OCI-LY1 (cell line): ENCODE measurements at regions not wholly inside any gene's neighbourhood (a gene's known extent, or its start where the extent isn't known, plus 50 kb on each side); places are given as distances from the start of the nearest gene placed in this dataset.

Experiments used
- EZH2 ChIP-seq: fragments of 200-600 bp; sonication (generic), shearing (Covaris generic); IDR thresholded peaks from 2 replicates; pipeline ENCODE4 v1.8.0; 2017; ENCODE audit warnings: borderline replicate concordance, mixed run types, mild to moderate bottlenecking, antibody characterized with exemption, low read length, moderate library complexity, mixed read lengths
- TF ChIP-seq, protein P1 (sequence below): fragments of 200-600 bp; sonication (generic), shearing (Covaris generic); IDR thresholded peaks from 2 replicates; pipeline ENCODE4 v1.5.1; 2017; ENCODE audit warnings: mild to moderate bottlenecking, antibody characterized with exemption, low read length, moderate library complexity, mixed read lengths

DNA sequence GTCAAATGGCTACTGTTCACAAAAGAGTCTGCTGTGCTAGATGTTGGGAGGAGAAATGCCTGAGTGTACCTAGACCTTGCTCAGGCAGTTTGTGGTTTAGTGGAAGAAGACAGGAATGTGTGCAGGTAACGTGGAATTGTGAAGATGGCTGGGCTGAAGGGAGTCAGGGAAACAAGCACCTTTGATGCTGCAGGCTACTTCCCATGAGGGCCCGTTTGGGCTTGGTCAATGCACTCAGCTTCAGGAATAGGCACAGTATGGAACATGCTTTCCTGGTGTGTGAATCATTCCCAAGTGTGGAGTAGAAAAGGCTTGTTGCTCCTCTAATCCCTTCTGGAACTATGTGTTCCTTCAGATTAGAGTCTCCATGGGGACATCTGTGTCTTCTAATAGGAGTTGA lies 318.3 kb upstream of the MTNR1B start:
- no peak for TF ChIP-seq EZH2
- TF ChIP-seq, protein P1, sequence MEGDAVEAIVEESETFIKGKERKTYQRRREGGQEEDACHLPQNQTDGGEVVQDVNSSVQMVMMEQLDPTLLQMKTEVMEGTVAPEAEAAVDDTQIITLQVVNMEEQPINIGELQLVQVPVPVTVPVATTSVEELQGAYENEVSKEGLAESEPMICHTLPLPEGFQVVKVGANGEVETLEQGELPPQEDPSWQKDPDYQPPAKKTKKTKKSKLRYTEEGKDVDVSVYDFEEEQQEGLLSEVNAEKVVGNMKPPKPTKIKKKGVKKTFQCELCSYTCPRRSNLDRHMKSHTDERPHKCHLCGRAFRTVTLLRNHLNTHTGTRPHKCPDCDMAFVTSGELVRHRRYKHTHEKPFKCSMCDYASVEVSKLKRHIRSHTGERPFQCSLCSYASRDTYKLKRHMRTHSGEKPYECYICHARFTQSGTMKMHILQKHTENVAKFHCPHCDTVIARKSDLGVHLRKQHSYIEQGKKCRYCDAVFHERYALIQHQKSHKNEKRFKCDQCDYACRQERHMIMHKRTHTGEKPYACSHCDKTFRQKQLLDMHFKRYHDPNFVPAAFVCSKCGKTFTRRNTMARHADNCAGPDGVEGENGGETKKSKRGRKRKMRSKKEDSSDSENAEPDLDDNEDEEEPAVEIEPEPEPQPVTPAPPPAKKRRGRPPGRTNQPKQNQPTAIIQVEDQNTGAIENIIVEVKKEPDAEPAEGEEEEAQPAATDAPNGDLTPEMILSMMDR: no peak
